ENCODE measurements at regions not wholly inside any gene's neighbourhood (a gene's known extent, or its start where the extent isn't known, plus 50 kb on each side); places are given as distances from the start of the nearest gene placed in this dataset.

- no peak for DNase-seq (ENCODE audit: extremely low read depth in 1 of 2, low read depth in 1 of 2)
Measured at GRCh38 chr20:23207826-23208540, 121.9 kb upstream of the CD93 start.

DNA sequence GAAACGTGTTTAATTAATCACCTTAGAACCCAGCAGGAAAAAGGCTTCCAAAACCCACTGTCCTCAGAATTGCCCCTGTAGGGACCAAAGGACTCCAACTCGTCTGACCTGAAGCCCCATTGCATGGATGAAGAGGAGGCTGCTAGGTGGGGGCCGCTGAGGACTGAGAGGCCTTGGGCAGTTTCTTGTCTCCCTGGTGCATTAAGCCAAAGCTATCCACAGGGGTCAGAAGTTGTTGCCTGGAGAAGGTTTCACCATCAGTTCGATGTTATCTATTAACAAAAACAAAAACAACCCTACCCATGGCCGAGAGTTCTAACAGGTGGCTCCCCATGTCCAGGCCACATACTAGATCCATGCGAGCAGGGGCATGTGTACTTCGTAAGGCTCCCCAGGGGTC is 120.9 kb upstream of the CD93 start:
- no peak for DNase-seq (ENCODE audit: extremely low read depth in 1 of 2, low read depth in 1 of 2)

GRCh38 chr20:23206061-23206460 is 119.9 kb upstream of the CD93 start:
- no peak for DNase-seq (ENCODE audit: extremely low read depth in 1 of 2, low read depth in 1 of 2)

- DNase-seq (ENCODE audit: extremely low read depth in 1 of 2, low read depth in 1 of 2): no peak
Measured at GRCh38 chr20:23205611-23206041, 119.5 kb upstream of the CD93 start.

GRCh38 chr20:23205211-23205610 is 119.1 kb upstream of the CD93 start:
- no peak for DNase-seq (ENCODE audit: extremely low read depth in 1 of 2, low read depth in 1 of 2)

GRCh38 chr20:23203951-23204730 is 118.0 kb upstream of the CD93 start:
- DNase-seq (ENCODE audit: extremely low read depth in 1 of 2, low read depth in 1 of 2): no peak

- no peak for DNase-seq (ENCODE audit: extremely low read depth in 1 of 2, low read depth in 1 of 2)
Measured at GRCh38 chr20:23203310-23203709, 117.2 kb upstream of the CD93 start.

DNA sequence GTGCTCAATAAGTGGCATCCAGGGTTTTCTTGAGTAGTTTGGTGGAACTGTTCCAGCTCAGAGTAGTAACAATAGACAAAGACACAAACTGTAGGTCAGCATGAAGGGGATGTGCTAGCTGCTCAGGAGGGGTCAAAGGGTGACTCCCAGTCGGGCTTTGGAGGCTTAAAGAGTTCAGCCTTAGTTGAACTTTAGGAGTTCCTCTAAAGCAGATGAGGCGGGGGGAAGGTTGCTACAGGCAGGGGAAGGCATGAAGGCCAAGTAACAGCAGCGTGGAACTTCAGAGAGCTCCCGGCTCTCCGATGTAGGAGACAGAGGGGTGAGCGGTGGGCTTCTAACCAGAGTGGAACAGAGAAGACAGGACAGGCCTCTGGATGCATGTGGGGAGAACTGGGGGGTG is 115.5 kb upstream of the CD93 start:
- DNase-seq (ENCODE audit: extremely low read depth in 1 of 2, low read depth in 1 of 2): no peak

- no peak for DNase-seq (ENCODE audit: extremely low read depth in 1 of 2, low read depth in 1 of 2)
Measured at GRCh38 chr20:23200914-23201313, 114.8 kb upstream of the CD93 start.

DNA sequence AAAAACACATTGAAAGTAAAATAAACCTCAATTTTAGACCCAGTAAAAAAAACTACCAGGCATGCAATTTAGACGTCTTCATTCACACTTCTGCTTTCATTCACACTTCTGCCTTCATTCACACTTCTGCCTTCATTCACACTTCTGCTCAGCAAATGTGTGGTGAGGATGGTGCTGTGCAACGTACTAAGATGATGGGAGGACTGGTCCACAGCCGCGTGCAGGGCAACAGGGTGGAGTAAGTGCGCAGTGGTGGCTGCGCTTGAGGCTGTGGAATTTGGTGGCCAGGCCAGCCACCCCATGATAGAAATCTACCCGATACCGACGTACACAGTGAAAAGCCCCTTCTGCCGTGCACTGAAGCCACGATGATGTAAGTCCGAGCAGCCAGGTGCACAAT is 114.3 kb upstream of the CD93 start:
- no peak for DNase-seq (ENCODE audit: extremely low read depth in 1 of 2, low read depth in 1 of 2)

DNA sequence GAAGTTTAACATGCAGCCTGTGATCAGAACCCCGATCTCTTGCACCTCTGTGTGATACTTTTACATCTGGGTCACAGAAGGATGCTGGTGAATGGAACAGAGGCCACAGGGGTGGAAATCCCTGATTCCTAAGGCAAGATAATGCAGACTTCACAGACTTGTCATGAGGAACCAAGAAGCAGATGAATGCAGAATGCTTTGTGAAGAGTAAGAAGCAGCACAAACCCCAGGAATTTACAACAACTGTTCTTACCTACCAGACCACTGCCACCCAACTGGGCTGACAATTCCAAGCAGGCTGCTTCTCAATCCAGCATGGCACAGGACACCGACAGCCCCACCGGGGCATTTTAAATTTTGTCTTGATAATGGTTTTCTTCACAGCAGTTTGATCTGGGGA is 113.2 kb upstream of the CD93 start:
- DNase-seq (ENCODE audit: extremely low read depth in 1 of 2, low read depth in 1 of 2): no peak

GRCh38 chr20:23198815-23199214 is 112.7 kb upstream of the CD93 start:
- DNase-seq (ENCODE audit: extremely low read depth in 1 of 2, low read depth in 1 of 2): no peak

- no peak for DNase-seq (ENCODE audit: extremely low read depth in 1 of 2, low read depth in 1 of 2)
Measured at GRCh38 chr20:23197836-23198235, 111.7 kb upstream of the CD93 start.

- no peak for DNase-seq (ENCODE audit: extremely low read depth in 1 of 2, low read depth in 1 of 2)
Measured at GRCh38 chr20:23195636-23196035, 109.5 kb upstream of the CD93 start.

GRCh38 chr20:23193801-23194384 is 107.8 kb upstream of the CD93 start:
- no peak for DNase-seq (ENCODE audit: extremely low read depth in 1 of 2, low read depth in 1 of 2)

GRCh38 chr20:23192469-23192868 is 106.3 kb upstream of the CD93 start:
- no peak for DNase-seq (ENCODE audit: extremely low read depth in 1 of 2, low read depth in 1 of 2)

DNA sequence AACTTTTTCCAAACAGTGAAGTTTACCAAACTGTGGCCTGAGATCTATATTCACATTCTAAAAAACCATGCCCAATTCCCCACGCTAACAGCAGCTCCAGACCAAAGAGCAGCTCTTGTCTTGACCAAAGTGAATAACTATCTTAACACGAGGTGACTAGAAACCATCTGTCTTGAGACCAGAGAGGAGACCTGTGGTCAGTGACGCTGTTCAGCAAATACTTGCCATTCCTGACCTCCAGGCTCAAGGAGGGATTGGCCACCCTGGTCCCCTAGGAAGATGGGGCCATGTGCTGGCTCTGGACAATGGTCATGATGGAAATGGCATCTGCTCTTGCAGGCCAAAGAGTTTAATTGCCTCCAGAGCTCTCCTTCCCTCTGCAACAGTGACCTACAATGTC is 104.4 kb upstream of the CD93 start:
- no peak for DNase-seq (ENCODE audit: extremely low read depth in 1 of 2, low read depth in 1 of 2)

DNA sequence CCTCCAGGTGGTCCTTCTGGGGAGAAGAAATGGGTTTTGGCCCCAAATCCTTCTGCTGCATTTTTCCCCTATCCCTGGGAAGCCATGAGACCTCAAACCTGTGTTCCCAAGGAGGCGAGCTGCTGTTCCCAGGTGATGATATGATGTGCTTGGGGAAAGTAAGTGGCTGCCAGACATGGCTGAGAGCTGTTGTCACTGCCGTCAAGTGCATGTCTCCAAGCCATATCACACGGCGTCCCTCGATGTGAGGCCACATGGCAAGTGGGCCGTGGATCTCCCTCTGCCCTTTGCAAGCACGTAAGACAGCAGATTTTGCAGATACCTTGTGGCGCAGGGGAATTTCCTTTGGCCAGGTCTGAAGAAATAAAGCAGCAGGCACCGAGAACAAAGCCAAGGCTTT is 103.7 kb upstream of the CD93 start:
- DNase-seq (ENCODE audit: extremely low read depth in 1 of 2, low read depth in 1 of 2): no peak

DNA sequence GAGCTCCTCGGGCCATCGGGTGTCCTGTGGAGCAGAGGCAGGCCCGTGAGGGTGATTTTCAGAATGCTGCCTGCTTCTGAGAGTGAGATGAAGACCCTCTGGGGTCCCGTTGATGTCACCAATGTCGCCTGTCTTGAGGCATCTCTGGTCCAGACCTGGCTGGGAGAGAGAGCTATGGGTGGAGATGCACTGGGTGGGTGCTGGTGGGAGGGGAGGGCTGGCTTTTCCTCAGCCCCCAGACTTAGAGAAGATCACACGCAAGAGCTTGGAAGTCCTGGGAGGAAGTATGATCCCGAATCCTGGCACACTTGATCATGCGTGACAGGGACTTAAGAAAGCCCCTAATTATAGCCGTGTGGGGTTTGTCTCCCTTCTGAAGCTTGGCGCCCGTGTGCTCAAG is 103.2 kb upstream of the CD93 start:
- no peak for DNase-seq (ENCODE audit: extremely low read depth in 1 of 2, low read depth in 1 of 2)

DNA sequence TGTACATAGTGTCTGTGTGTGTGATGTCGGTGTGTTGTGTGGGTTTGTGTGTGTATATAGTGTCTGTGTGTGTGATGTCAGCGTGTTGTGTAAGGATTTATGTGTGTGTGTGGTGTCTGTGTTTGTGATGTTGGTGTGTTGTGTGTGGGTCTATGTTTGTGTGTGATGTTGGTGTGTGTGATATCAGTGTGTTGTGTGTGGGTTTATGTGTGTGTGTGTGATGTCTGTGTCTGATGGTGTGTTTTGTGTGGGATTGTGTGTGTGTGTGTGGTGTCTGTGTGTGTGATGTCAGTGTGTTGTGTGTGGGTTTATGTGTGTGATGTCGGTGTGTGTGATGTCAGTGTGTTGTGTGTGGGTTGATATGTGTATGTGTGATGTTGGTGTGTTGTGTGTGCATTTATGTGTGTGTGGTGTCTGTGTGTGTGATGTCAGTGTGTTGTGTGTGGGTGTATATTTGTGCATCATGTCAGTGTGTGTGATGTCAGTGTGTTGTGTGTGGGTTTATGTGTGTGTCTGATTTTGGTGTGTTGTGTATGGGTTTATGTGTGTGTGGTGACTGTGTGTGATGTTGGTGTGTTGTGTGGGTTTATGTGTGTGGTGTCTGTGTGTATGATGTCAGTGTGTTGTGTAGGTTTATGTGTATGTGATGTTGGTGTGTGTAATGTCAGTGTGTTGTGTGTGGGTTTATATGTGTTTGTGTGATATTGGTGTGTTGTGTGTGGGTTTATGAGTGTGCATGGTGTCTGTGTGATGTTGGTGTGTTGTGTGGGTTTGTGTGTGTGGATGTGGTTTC is 102.4 kb upstream of the CD93 start:
- DNase-seq (ENCODE audit: extremely low read depth in 1 of 2, low read depth in 1 of 2): no peak

- no peak for DNase-seq (ENCODE audit: extremely low read depth in 1 of 2, low read depth in 1 of 2)
Measured at GRCh38 chr20:23187751-23188150, 101.6 kb upstream of the CD93 start.
